Breast epithelium (tissue), 4 donors: ENCODE measurements at regions not wholly inside any gene's neighbourhood (a gene's known extent, or its start where the extent isn't known, plus 50 kb on each side); places are given as distances from the start of the nearest gene placed in this dataset.

Experiments
- DNase-seq, 2 donors: peaks; one replicate each; pipeline ENCODE4 v3.0.0-alpha.2; 2019; ENCODE audit warnings: low spot score in 2 of 2
- H3K27ac ChIP-seq, 2 donors: fragments of 200-600 bp; sonication (generic) in 1 of 2; one replicate each; pipeline ENCODE4 v1.5.1; 2016 to 2019; ENCODE audit warnings: mild to moderate bottlenecking in 1 of 2
- H3K27me3 ChIP-seq, 2 donors: fragments of 200-600 bp; sonication (generic) in 1 of 2; one replicate each; pipeline versions ENCODE4 v1.5.1 to v1.6.0; 2017 to 2019; ENCODE audit warnings: control low read depth in 1 of 2, mild to moderate bottlenecking in 1 of 2
- H3K36me3 ChIP-seq: fragments of 200-600 bp; one replicate; pipeline ENCODE4 v1.5.1; 2019
- H3K4me1 ChIP-seq, 2 donors: fragments of 200-600 bp; sonication (generic); one replicate each; pipeline ENCODE4 v1.5.1; 2016 to 2019; ENCODE audit warnings: control low read depth in 1 of 2
- H3K4me3 ChIP-seq, 3 donors: fragments of 200-600 bp; sonication (generic); 1 replicate in 2 of 3; 2 replicates in 1 of 3; pipeline ENCODE4 v1.5.1; 2016 to 2019; ENCODE audit warnings: mild to moderate bottlenecking in 3 of 3, moderate library complexity in 2 of 3
- H3K9me3 ChIP-seq, 2 donors: fragments of 200-600 bp; sonication (generic) in 1 of 2; one replicate each; pipeline ENCODE4 v1.5.1; 2016 to 2019; ENCODE audit warnings: control low read depth in 1 of 2
- POLR2A ChIP-seq: fragments of 450-650 bp; IDR thresholded peaks from one replicate; pipeline ENCODE4 v1.6.1; 2016; ENCODE audit warnings: antibody characterized with exemption, mild to moderate bottlenecking, moderate library complexity
- POLR2AphosphoS5 ChIP-seq, 3 donors: sonication (generic); formaldehyde crosslinking; IDR thresholded peaks; one replicate each; pipeline ENCODE4 v1.6.1; 2017; ENCODE audit warnings: antibody characterized with exemption in 3 of 3
- intact Hi-C: fragments of 100-400 bp; cut with DNase I; formaldehyde crosslinking; loops from one replicate; pipeline ENCODE4 v1.15.1; 2023; ENCODE audit warnings: low total_unique reads
- TF ChIP-seq, protein P1 (sequence below), 3 donors: fragments of 450-650 bp; IDR thresholded peaks; one replicate each; pipeline ENCODE4 v1.5.1; 2016 to 2017; ENCODE audit warnings: antibody characterized with exemption in 3 of 3, mild to moderate bottlenecking in 3 of 3, moderate library complexity in 3 of 3

DNA sequence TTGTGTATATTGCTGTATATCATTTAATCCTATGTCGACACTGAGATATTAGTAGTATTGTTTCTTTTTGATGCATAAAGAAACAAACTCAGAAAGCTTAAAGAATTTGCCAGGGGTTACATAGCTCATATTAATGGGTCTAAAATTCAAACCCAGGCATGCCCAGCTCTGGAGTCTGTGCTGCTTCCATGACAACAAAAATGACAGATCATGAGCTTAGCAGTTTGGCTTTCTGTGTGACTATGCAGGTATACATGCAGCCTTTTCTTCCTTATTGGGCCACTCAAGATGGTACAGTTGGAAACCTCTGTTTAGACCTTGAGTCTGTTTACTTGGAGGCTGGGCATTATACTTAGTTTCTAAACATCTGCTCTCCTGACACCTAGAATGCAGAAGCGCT lies 220.5 kb upstream of the TENM4 start:
- H3K4me3 ChIP-seq = no peak overlapping the region
- intact Hi-C loops = no loop called here
- no peak for DNase-seq
- TF ChIP-seq POLR2AphosphoS5 (IDR thresholded peaks at IDR 0.05) (no peak), POLR2A (no peak)
- TF ChIP-seq, protein P1, sequence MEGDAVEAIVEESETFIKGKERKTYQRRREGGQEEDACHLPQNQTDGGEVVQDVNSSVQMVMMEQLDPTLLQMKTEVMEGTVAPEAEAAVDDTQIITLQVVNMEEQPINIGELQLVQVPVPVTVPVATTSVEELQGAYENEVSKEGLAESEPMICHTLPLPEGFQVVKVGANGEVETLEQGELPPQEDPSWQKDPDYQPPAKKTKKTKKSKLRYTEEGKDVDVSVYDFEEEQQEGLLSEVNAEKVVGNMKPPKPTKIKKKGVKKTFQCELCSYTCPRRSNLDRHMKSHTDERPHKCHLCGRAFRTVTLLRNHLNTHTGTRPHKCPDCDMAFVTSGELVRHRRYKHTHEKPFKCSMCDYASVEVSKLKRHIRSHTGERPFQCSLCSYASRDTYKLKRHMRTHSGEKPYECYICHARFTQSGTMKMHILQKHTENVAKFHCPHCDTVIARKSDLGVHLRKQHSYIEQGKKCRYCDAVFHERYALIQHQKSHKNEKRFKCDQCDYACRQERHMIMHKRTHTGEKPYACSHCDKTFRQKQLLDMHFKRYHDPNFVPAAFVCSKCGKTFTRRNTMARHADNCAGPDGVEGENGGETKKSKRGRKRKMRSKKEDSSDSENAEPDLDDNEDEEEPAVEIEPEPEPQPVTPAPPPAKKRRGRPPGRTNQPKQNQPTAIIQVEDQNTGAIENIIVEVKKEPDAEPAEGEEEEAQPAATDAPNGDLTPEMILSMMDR (IDR thresholded peaks at IDR 0.05) = no peak
- H3K36me3 ChIP-seq = no peaks in the 10 kb centered on the region
- no peaks in the 10 kb centered on the region for H3K4me1 ChIP-seq
- H3K27me3 ChIP-seq = no peaks in the 10 kb centered on the region
- H3K27ac ChIP-seq = no peak overlapping the region
- H3K9me3 ChIP-seq = no peaks in the 10 kb centered on the region

DNA sequence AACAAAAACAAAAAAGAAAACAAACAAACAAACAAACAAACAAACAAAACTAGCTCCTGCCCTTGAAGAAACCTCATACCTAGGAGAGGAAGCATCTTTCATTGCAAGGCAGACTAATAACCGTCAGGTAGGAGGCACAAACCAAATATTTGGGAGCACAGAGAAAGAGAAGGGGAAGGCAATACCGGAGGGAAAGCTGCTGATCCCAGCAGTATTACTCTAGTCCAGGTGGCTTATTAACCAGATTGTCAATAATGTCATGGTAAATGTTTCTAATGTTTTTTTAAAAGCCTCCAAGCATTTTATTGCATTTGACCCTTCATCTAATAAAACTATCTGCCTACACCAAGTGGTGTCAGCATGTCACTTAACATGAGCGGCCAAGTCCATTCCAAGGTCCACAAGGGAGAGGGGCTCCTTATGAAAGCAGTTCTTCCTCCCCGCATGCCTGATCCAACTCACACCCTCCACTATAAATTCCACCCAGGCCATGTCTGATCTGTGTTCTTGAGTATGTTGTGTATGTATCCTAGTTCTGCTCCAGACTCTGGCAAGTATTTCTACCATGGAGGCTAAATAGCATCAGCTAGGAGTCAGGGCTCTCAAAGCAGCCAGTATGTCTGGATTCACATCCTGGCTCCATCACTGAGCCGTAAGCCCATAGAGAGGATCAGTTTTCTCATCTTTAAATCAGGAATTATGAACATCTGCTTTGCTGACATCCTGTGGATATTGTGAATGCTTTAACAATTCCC lies 208.1 kb upstream of the TENM4 start:
- no peaks in the 10 kb centered on the region for H3K4me1 ChIP-seq
- no peak overlapping the region for H3K4me3 ChIP-seq
- intact Hi-C loops = no loop called here
- no peaks in the 10 kb centered on the region for H3K27me3 ChIP-seq
- no peaks in the 10 kb centered on the region for H3K9me3 ChIP-seq
- H3K36me3 ChIP-seq = no peaks in the 10 kb centered on the region
- H3K27ac ChIP-seq = no peak overlapping the region
- TF ChIP-seq, protein P1 (IDR thresholded peaks at IDR 0.05) = no peak
- TF ChIP-seq POLR2A = no peak
- no peak for TF ChIP-seq POLR2AphosphoS5 (IDR thresholded peaks at IDR 0.05)
- no peak for DNase-seq

- H3K4me3 ChIP-seq = no peak overlapping the region
- no peaks in the 10 kb centered on the region for H3K9me3 ChIP-seq
- TF ChIP-seq, protein P1 (IDR thresholded peaks at IDR 0.05) = no peak
- TF ChIP-seq POLR2A = no peak
- TF ChIP-seq POLR2AphosphoS5 (IDR thresholded peaks at IDR 0.05) = no peak
- no peaks in the 10 kb centered on the region for H3K4me1 ChIP-seq
- no peaks in the 10 kb centered on the region for H3K27me3 ChIP-seq
- intact Hi-C loops = no loop called here
- no peak for DNase-seq
- no peaks in the 10 kb centered on the region for H3K36me3 ChIP-seq
- no peak overlapping the region for H3K27ac ChIP-seq
Observed at GRCh38 chr11:79637219-79637618, 196.4 kb upstream of the TENM4 start.

GRCh38 chr11:79634905-79635304 lies 194.1 kb upstream of the TENM4 start:
- Histone ChIP-seq H3K4me3 (no peak overlapping the region), H3K27ac (no peak overlapping the region), H3K9me3 (no peaks in the 10 kb centered on the region), H3K4me1 (no peaks in the 10 kb centered on the region), H3K27me3 (no peaks in the 10 kb centered on the region), H3K36me3 (no peaks in the 10 kb centered on the region)
- intact Hi-C loops = no loop called here
- TF ChIP-seq POLR2AphosphoS5 (IDR thresholded peaks at IDR 0.05) (no peak), POLR2A (no peak)
- TF ChIP-seq, protein P1 (IDR thresholded peaks at IDR 0.05) = no peak
- no peak for DNase-seq

- Histone ChIP-seq H3K9me3 (peaks cover 5 to 7% of the 10 kb centered on the region in 2 donors), H3K36me3 (no peaks in the 10 kb centered on the region), H3K4me1 (no peaks in the 10 kb centered on the region), H3K27ac (no peak overlapping the region), H3K4me3 (no peak overlapping the region), H3K27me3 (no peaks in the 10 kb centered on the region)
- TF ChIP-seq POLR2AphosphoS5 (IDR thresholded peaks at IDR 0.05) = no peak
- TF ChIP-seq, protein P1 (IDR thresholded peaks at IDR 0.05) = no peak
- TF ChIP-seq POLR2A = no peak
- intact Hi-C loops = no loop called here
- DNase-seq = no peak
Observed at GRCh38 chr11:79627281-79627680, 186.5 kb upstream of the TENM4 start.
